Thoracic aorta (tissue), 2 donors: ENCODE measurements at regions not wholly inside any gene's neighbourhood (a gene's known extent, or its start where the extent isn't known, plus 50 kb on each side); places are given as distances from the start of the nearest gene placed in this dataset.

Source experiments
- ATAC-seq: fragments of 150-250 bp; one replicate; pipeline ENCODE4 v1.8.0; 2017; ENCODE audit warnings: low read depth; ENCODE audit not compliant: insufficient number of reproducible peaks, low FRiP score
- DNase-seq: peaks from one replicate; pipeline ENCODE4 v3.0.0-alpha.2; 2020; ENCODE audit warnings: low spot score
- H3K27ac ChIP-seq, 2 donors: fragments of 200-600 bp; sonication (generic); 1 replicate in 1 of 2; 2 replicates in 1 of 2; pipeline ENCODE4 v1.5.1; 2016; ENCODE audit warnings: mild to moderate bottlenecking in 2 of 2, moderate library complexity in 2 of 2
- H3K27me3 ChIP-seq: fragments of 200-600 bp; sonication (generic); replicated peaks from 2 replicates; pipeline ENCODE4 v1.6.0; 2016; ENCODE audit warnings: mild to moderate bottlenecking; ENCODE audit not compliant: insufficient read depth
- H3K36me3 ChIP-seq: fragments of 200-600 bp; sonication (generic); one replicate; pipeline ENCODE4 v1.5.1; 2016
- H3K4me1 ChIP-seq, 2 donors: fragments of 200-600 bp; sonication (generic); 1 replicate in 1 of 2; 2 replicates in 1 of 2; pipeline versions ENCODE4 v1.5.1 to v1.6.0; 2016; ENCODE audit warnings: low read depth in 2 of 2, mild to moderate bottlenecking in 1 of 2; ENCODE audit not compliant: control insufficient read depth in 1 of 2
- H3K4me3 ChIP-seq: fragments of 200-600 bp; sonication (generic); 2 replicates; pipeline ENCODE4 v1.5.1; 2016; ENCODE audit warnings: mild to moderate bottlenecking
- H3K9me3 ChIP-seq: fragments of 200-600 bp; sonication (generic); 2 replicates; pipeline ENCODE4 v1.5.1; 2016
- TF ChIP-seq, protein P1 (sequence below): fragments of 200-600 bp; sonication (generic); IDR thresholded peaks from one replicate; pipeline ENCODE4 v1.5.1; 2019; ENCODE audit warnings: antibody characterized with exemption

DNA sequence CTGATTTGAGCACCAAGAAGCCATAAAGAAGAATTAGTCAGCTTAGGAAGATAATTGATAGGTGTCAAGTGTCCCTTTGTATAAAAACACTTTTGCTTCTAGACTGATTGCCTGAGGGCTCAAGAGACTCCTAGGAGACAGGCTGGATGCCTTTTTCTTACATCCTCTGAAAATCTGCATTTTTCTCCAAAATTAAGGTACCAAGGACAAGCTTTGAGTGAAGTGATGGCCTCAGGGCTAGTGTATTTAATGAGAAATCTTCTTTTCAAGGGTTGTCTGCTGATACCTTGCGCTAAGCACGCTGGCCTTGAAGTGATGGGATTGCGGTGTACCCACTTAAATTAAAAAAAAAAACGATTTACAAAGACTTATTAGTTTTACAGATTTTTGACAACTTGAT is 304.0 kb downstream of the TLR4 start:
- DNase-seq: no peak
- H3K4me3 ChIP-seq: no peak overlapping the region
- no peak for ATAC-seq
- no peaks in the 10 kb centered on the region for H3K36me3 ChIP-seq
- TF ChIP-seq, protein P1, sequence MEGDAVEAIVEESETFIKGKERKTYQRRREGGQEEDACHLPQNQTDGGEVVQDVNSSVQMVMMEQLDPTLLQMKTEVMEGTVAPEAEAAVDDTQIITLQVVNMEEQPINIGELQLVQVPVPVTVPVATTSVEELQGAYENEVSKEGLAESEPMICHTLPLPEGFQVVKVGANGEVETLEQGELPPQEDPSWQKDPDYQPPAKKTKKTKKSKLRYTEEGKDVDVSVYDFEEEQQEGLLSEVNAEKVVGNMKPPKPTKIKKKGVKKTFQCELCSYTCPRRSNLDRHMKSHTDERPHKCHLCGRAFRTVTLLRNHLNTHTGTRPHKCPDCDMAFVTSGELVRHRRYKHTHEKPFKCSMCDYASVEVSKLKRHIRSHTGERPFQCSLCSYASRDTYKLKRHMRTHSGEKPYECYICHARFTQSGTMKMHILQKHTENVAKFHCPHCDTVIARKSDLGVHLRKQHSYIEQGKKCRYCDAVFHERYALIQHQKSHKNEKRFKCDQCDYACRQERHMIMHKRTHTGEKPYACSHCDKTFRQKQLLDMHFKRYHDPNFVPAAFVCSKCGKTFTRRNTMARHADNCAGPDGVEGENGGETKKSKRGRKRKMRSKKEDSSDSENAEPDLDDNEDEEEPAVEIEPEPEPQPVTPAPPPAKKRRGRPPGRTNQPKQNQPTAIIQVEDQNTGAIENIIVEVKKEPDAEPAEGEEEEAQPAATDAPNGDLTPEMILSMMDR: no peak
- H3K4me1 ChIP-seq: no peaks in the 10 kb centered on the region
- no peaks in the 10 kb centered on the region for H3K27me3 ChIP-seq
- H3K9me3 ChIP-seq: no peaks in the 10 kb centered on the region
- no peak overlapping the region for H3K27ac ChIP-seq

DNA sequence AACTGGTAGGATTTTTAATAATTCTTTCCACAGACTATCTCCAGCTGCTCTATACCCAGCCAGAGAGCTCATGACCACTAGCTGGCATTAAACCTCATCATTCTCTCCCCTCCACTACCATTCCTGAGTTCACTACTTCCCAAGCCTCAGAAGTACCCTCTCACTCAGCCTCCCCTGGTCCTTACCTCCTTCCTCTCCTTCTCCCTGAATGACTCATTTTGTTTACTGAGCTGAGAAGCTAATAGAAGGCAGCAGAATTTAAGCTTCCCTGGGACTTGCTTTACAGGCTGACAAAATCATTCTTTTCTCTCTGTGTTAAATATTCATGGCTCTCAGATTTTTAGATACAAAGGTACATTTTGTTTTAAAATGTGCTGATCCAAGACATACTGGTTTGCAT is 305.4 kb downstream of the TLR4 start:
- H3K4me1 ChIP-seq: no peaks in the 10 kb centered on the region
- H3K4me3 ChIP-seq: no peak overlapping the region
- no peaks in the 10 kb centered on the region for H3K36me3 ChIP-seq
- H3K27ac ChIP-seq: no peak overlapping the region
- ATAC-seq (no peak), DNase-seq (no peak)
- TF ChIP-seq, protein P1: no peak
- H3K27me3 ChIP-seq: no peaks in the 10 kb centered on the region
- no peaks in the 10 kb centered on the region for H3K9me3 ChIP-seq

DNA sequence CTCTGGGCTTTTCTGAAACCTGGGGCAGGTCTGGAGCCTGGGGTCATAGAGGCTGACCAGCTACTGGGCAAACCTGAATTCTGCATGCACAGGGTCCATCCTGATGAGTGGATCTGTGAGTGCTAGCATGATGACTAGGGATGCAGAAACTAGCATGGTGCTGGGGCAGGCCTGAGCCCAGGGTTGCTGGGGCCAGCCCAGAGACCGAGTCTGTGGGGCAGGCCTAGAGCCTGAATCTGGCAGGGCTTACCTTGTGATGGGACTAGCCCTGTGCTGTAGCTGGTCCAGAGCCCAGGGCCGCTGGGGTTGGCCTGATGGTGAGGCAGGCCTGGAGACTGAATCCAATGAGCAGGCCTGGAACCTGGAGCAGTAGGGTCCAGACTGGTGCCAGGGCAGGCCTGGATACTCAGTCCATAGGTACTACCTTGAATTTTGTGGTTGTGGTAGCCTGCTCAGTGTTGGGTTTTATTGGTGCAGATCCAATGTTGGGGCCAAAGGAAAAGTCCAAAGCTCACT is 313.5 kb downstream of the TLR4 start:
- ATAC-seq (no peak), DNase-seq (no peak)
- Histone ChIP-seq H3K9me3 (no peaks in the 10 kb centered on the region), H3K27me3 (no peaks in the 10 kb centered on the region), H3K4me1 (no peaks in the 10 kb centered on the region), H3K36me3 (no peaks in the 10 kb centered on the region), H3K4me3 (no peak overlapping the region), H3K27ac (no peak overlapping the region)
- TF ChIP-seq, protein P1: no peak

DNA sequence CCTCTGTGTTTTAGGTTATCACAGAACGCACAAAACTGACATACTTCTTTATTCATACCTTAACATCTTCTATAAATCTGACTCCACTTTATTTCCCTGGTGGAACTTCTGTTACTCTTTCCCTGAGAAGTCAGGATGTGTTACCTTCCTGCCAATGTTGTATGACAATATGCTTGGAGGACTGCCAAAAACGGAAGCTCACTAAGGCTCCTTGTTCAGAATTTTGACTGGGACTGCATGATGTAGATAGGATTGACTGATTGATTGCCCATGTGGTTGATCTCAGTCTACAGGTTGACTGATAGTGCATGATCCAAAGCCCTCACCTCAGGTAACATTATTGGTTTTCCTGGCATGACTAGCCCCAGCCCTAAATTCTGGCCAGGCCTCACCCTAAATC is 319.4 kb downstream of the TLR4 start:
- Histone ChIP-seq H3K36me3 (no peaks in the 10 kb centered on the region), H3K27me3 (no peaks in the 10 kb centered on the region), H3K4me3 (no peak overlapping the region), H3K9me3 (no peaks in the 10 kb centered on the region), H3K4me1 (no peaks in the 10 kb centered on the region), H3K27ac (no peak overlapping the region)
- DNase-seq (no peak), ATAC-seq (no peak)
- TF ChIP-seq, protein P1: no peak

DNA sequence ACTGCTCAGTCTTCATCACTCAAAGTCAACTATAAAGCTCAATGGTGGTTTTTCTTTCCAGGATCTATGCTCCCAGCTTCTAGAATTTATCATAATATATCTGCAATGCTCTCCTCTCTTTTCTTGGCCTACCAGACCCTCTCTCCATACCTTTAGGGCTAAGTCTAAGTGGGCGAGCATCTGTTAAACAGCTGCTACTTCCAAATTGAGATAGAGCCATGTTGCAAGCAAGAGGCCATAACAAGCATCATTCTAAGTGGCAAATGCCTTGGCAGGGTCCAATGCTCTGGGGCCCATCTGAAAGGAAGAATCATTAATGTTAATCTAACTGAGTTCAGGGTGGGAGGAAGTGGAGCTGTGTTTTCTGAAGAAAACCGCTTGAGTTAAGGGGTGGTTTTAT is 324.0 kb downstream of the TLR4 start:
- Histone ChIP-seq H3K4me1 (no peaks in the 10 kb centered on the region), H3K27me3 (no peaks in the 10 kb centered on the region), H3K9me3 (no peaks in the 10 kb centered on the region), H3K36me3 (no peaks in the 10 kb centered on the region), H3K27ac (no peak overlapping the region), H3K4me3 (no peak overlapping the region)
- ATAC-seq: no peak
- DNase-seq: no peak
- TF ChIP-seq, protein P1: no peak
